RWPE1 (cell line): ENCODE measurements at regions not wholly inside any gene's neighbourhood (a gene's known extent, or its start where the extent isn't known, plus 50 kb on each side); places are given as distances from the start of the nearest gene placed in this dataset.
A peak's percentile ranks its signal among the peaks of the same experiment; 100 is the strongest.

ENCODE experiments used
- CTCF ChIA-PET: fragments of 350-600 bp; sonication (Branson Sonifier 250); formaldehyde crosslinking; extraction: SDS; loops from one replicate; lab custom pipeline; 2021; lab: Yijun Ruan, JAX
- POLR2A ChIA-PET: fragments of 400-600 bp; formaldehyde crosslinking; extraction: SDS; loops from one replicate; lab custom pipeline; 2020; ENCODE audit warnings: antibody characterized with exemption; ENCODE audit not compliant: low non-redundant PET; lab: Yijun Ruan, JAX
- DNase-seq: peaks from one replicate; pipeline ENCODE4 v3.0.0; 2012; ENCODE audit warnings: low spot score
- H3K27ac ChIP-seq: fragments of 450-650 bp; 2 replicates; pipeline ENCODE4 v1.5.1; 2017
- CTCF ChIP-seq: fragments of 450-650 bp; conservative IDR thresholded peaks from 2 replicates; pipeline ENCODE4 v1.5.1; 2017; ENCODE audit warnings: low read depth, mild to moderate bottlenecking

GRCh38 chr3:182226995-182227394, 515.3 kb downstream of the SOX2 start:
- no peak for TF ChIP-seq CTCF
- no peak overlapping the region for H3K27ac ChIP-seq
- DNase-seq = no peak
- POLR2A ChIA-PET = no interaction called here
- CTCF ChIA-PET = interaction anchor here (0.7 kb wide), 1 partner anchor 36 kb away, joined by 3 read pairs; no protein-coding TSS in a partner anchor

- POLR2A ChIA-PET = interaction anchor here (0.6 kb wide), 1 partner anchor 390 kb away, joined by 3 read pairs; no protein-coding TSS in a partner anchor
- no peak for DNase-seq
- TF ChIP-seq CTCF = no peak
- no peak overlapping the region for H3K27ac ChIP-seq
- CTCF ChIA-PET = no interaction called here
Measured at GRCh38 chr3:182233405-182233804, 521.7 kb downstream of the SOX2 start.

GRCh38 chr3:182233957-182234356, 522.2 kb downstream of the SOX2 start:
- DNase-seq = no peak
- ChIA-PET CTCF (no interaction called here), POLR2A (interaction anchor here (0.6 kb wide), 1 partner anchor 391 kb away, joined by 3 read pairs; no protein-coding TSS in a partner anchor)
- TF ChIP-seq CTCF = no peak
- H3K27ac ChIP-seq = no peak overlapping the region

- peak; percentile 6 for DNase-seq
- POLR2A ChIA-PET = no interaction called here
- CTCF ChIA-PET = no interaction called here
- no peak overlapping the region for H3K27ac ChIP-seq
- no peak for TF ChIP-seq CTCF
Measured at GRCh38 chr3:182234881-182235280, 523.2 kb downstream of the SOX2 start.

GRCh38 chr3:182235504-182235903, 523.8 kb downstream of the SOX2 start:
- TF ChIP-seq CTCF = no peak
- ChIA-PET CTCF (interaction anchor here (0.6 kb wide), 1 partner anchor 214 kb away, joined by 6 read pairs; no protein-coding TSS in a partner anchor), POLR2A (no interaction called here)
- DNase-seq = no peak
- no peak overlapping the region for H3K27ac ChIP-seq

GRCh38 chr3:182238126-182238525, 526.4 kb downstream of the SOX2 start:
- TF ChIP-seq CTCF = no peak
- POLR2A ChIA-PET = no interaction called here
- CTCF ChIA-PET = interaction anchor here (0.5 kb wide), 3 partner anchors 73 to 455 kb away, joined by 3 to 4 read pairs (median 3); no protein-coding TSS in a partner anchor
- no peak overlapping the region for H3K27ac ChIP-seq
- no peak for DNase-seq

GRCh38 chr3:182239316-182239715, 527.6 kb downstream of the SOX2 start:
- no peak overlapping the region for H3K27ac ChIP-seq
- POLR2A ChIA-PET = no interaction called here
- no peak for DNase-seq
- no peak for TF ChIP-seq CTCF
- CTCF ChIA-PET = interaction anchor here (0.6 kb wide), 1 partner anchor 539 kb away, joined by 3 read pairs; no protein-coding TSS in a partner anchor
